HG02678 (cell line): ENCODE measurements at regions not wholly inside any gene's neighbourhood (a gene's known extent, or its start where the extent isn't known, plus 50 kb on each side); places are given as distances from the start of the nearest gene placed in this dataset.

ENCODE experiments used
- ATAC-seq: cut with Tn5 transposase; IDR thresholded peaks from one replicate; pipeline ENCODE4 v1.9.1; 2021; ENCODE audit warnings: mild to moderate bottlenecking, moderate library complexity; ENCODE audit not compliant: unreplicated experiment

GRCh38 chr18:28834889-28835288 is 658.0 kb upstream of the CDH2 start:
- ATAC-seq, result no peak

- ATAC-seq, result no peak
These were observed 655.0 kb upstream of the CDH2 start for GRCh38 chr18:28831908-28832307.

- no peak for ATAC-seq
These were observed 654.5 kb upstream of the CDH2 start for GRCh38 chr18:28831476-28831875.

GRCh38 chr18:28826107-28826506 is 649.2 kb upstream of the CDH2 start:
- no peak for ATAC-seq

GRCh38 chr18:28824183-28824574 is 647.2 kb upstream of the CDH2 start:
- ATAC-seq, result no peak

GRCh38 chr18:28823506-28824182 is 646.7 kb upstream of the CDH2 start:
- no peak for ATAC-seq

GRCh38 chr18:28820353-28820752 is 643.4 kb upstream of the CDH2 start:
- ATAC-seq, result no peak

GRCh38 chr18:28816155-28816554 is 639.2 kb upstream of the CDH2 start:
- ATAC-seq, result no peak

GRCh38 chr18:28814365-28814764 is 637.4 kb upstream of the CDH2 start:
- ATAC-seq, result no peak

GRCh38 chr18:28808373-28808772 is 631.4 kb upstream of the CDH2 start:
- no peak for ATAC-seq

- no peak for ATAC-seq
These were observed 628.6 kb upstream of the CDH2 start for GRCh38 chr18:28805491-28805890.

- ATAC-seq, result no peak
These were observed 627.7 kb upstream of the CDH2 start for GRCh38 chr18:28804512-28805202.

GRCh38 chr18:28802546-28802945 is 625.6 kb upstream of the CDH2 start:
- no peak for ATAC-seq

GRCh38 chr18:28801876-28802275 is 624.9 kb upstream of the CDH2 start:
- ATAC-seq, result no peak

- ATAC-seq, result no peak
These were observed 617.7 kb upstream of the CDH2 start for GRCh38 chr18:28794459-28795245.

- no peak for ATAC-seq
These were observed 617.0 kb upstream of the CDH2 start for GRCh38 chr18:28793901-28794300.

GRCh38 chr18:28792404-28793086 is 615.6 kb upstream of the CDH2 start:
- ATAC-seq, result no peak

- no peak for ATAC-seq
These were observed 614.2 kb upstream of the CDH2 start for GRCh38 chr18:28791101-28791500.

- ATAC-seq, result no peak
These were observed 612.6 kb upstream of the CDH2 start for GRCh38 chr18:28789502-28789901.

- ATAC-seq, result no peak
These were observed 610.0 kb upstream of the CDH2 start for GRCh38 chr18:28786926-28787325.

GRCh38 chr18:28781616-28782362 is 604.9 kb upstream of the CDH2 start:
- ATAC-seq, result no peak
